B cell (primary cell): ENCODE measurements at regions not wholly inside any gene's neighbourhood (a gene's known extent, or its start where the extent isn't known, plus 50 kb on each side); places are given as distances from the start of the nearest gene placed in this dataset.

Source experiments
- EZH2 ChIP-seq: IDR thresholded peaks from 2 replicates; pipeline ENCODE4 v1.6.1; 2012; ENCODE audit warnings: borderline replicate concordance, low read depth, mild to moderate bottlenecking, moderate library complexity, low read length; ENCODE audit not compliant: insufficient read depth, poor library complexity, severe bottlenecking
- TF ChIP-seq, protein P1 (sequence below): fragments of 200-600 bp; IDR thresholded peaks from one replicate; pipeline ENCODE4 v1.8.0; 2022; ENCODE audit warnings: antibody characterized with exemption, mild to moderate bottlenecking

DNA sequence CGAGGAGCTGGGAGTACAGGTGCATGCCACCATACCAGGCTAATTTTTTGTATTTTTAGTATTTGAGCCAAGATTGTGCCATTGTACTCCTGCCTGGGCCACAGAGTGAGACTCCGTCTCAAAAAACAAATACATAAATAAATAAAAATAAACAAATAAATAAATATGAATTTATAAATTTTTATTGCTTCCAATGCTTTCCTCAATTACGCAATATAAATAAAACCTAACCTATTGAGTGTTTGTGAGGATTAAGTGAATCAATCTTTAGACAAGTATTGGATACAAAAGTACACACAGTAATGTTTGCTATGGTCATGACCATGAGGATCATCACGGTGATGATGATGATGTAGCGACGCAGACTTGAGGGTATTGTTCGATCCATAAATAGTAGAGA, 257.4 kb downstream of the ASXL3 start:
- TF ChIP-seq, protein P1, sequence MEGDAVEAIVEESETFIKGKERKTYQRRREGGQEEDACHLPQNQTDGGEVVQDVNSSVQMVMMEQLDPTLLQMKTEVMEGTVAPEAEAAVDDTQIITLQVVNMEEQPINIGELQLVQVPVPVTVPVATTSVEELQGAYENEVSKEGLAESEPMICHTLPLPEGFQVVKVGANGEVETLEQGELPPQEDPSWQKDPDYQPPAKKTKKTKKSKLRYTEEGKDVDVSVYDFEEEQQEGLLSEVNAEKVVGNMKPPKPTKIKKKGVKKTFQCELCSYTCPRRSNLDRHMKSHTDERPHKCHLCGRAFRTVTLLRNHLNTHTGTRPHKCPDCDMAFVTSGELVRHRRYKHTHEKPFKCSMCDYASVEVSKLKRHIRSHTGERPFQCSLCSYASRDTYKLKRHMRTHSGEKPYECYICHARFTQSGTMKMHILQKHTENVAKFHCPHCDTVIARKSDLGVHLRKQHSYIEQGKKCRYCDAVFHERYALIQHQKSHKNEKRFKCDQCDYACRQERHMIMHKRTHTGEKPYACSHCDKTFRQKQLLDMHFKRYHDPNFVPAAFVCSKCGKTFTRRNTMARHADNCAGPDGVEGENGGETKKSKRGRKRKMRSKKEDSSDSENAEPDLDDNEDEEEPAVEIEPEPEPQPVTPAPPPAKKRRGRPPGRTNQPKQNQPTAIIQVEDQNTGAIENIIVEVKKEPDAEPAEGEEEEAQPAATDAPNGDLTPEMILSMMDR: no peak
- TF ChIP-seq EZH2: no peak
